GM12878 (cell line): ENCODE measurements at regions not wholly inside any gene's neighbourhood (a gene's known extent, or its start where the extent isn't known, plus 50 kb on each side); places are given as distances from the start of the nearest gene placed in this dataset.

Experiments
- ATAC-seq: fragments of 200-7000 bp; cut with Tn5 transposase; 3 replicates; pipeline ENCODE4 v1.9.1; 2020; ENCODE audit warnings: mild to moderate bottlenecking, moderate library complexity
- BruUV-seq: library from RNA; stranded (reverse); fragments of 400-500 nt; replicated peaks from 2 replicates; lab custom pipeline; 2021; lab: Mats Ljungman, UMichigan
- CTCF ChIA-PET: fragments of 300-600 bp; sonication (Branson Sonifier 250); formaldehyde crosslinking; extraction: SDS; loops from one replicate; lab custom pipeline; 2021; ENCODE audit warnings: inconsistent platforms; lab: Yijun Ruan, JAX
- POLR2A ChIA-PET: fragments of 350-600 bp; formaldehyde crosslinking; extraction: SDS; loops from one replicate; lab custom pipeline; 2021; ENCODE audit warnings: inconsistent platforms; lab: Charles Lee
- RAD21 ChIA-PET: fragments of 300-600 bp; sonication (Branson Sonifier 250); formaldehyde crosslinking; loops from one replicate; lab custom pipeline; 2023; ENCODE audit warnings: antibody characterized with exemption; ENCODE audit not compliant: unreplicated experiment; lab: Charles Lee
- SMC1A ChIA-PET: fragments of 300-600 bp; sonication (Branson Sonifier 250); formaldehyde crosslinking; loops from one replicate; lab custom pipeline; 2023; ENCODE audit not compliant: unreplicated experiment, uncharacterized antibody; lab: Charles Lee
- DNase-seq: peaks from one replicate; pipeline ENCODE4 v3.0.0-alpha.2; 2011; ENCODE audit warnings: low read depth, low spot score
- FAIRE-seq: peaks from 3 replicates; lab custom pipeline; 2011; peaks lifted over from hg19 to GRCh38; lab: Jason Lieb, UNC
- H2AFZ ChIP-seq: 2 replicates; pipeline ENCODE4 v1.6.0; 2011; ENCODE audit warnings: low read depth, low read length, control low read depth; ENCODE audit not compliant: control insufficient read depth
- H3K27ac ChIP-seq: 2 replicates; pipeline ENCODE4 v1.5.1; 2011; ENCODE audit warnings: control low read depth; ENCODE audit not compliant: control insufficient read depth, insufficient read depth
- H3K27me3 ChIP-seq, 2 experiments: replicated peaks in 1 of 2; 2 replicates each; pipeline versions ENCODE4 v1.6.0 to v1.6.1; 2011; ENCODE audit warnings: low read length in 1 of 2; ENCODE audit not compliant: control insufficient read depth in 2 of 2, insufficient read depth in 2 of 2
- H3K36me3 ChIP-seq, 2 experiments: 2 replicates each; pipeline ENCODE4 v1.5.1; 2011; ENCODE audit warnings: low read length in 1 of 2; ENCODE audit not compliant: control insufficient read depth in 2 of 2, insufficient read depth in 2 of 2
- H3K4me1 ChIP-seq: 2 replicates; pipeline ENCODE4 v1.6.1; 2011; ENCODE audit warnings: mild to moderate bottlenecking, low read length, moderate library complexity, mixed read lengths; ENCODE audit not compliant: control insufficient read depth, insufficient read depth
- H3K4me2 ChIP-seq: 2 replicates; pipeline ENCODE4 v1.6.0; 2011; ENCODE audit warnings: control low read depth; ENCODE audit not compliant: control insufficient read depth, insufficient read depth
- H3K4me3 ChIP-seq: fragments of 200-600 bp; sonication (generic); 2 replicates; pipeline ENCODE4 v1.5.1; 2016
- H3K79me2 ChIP-seq: 2 replicates; pipeline ENCODE4 v1.6.0; 2011; ENCODE audit warnings: low read length; ENCODE audit not compliant: control insufficient read depth, insufficient read depth
- H3K9ac ChIP-seq: 2 replicates; pipeline ENCODE4 v1.8.0; 2011; ENCODE audit warnings: low read length, control low read depth, mixed read lengths; ENCODE audit not compliant: control insufficient read depth, insufficient read depth
- H3K9me3 ChIP-seq: replicated peaks from 3 replicates; pipeline ENCODE4 v1.5.1; 2011; ENCODE audit warnings: mild to moderate bottlenecking, low read length; ENCODE audit not compliant: control insufficient read depth, insufficient read depth
- H4K20me1 ChIP-seq: 2 replicates; pipeline ENCODE4 v1.6.0; 2011; ENCODE audit not compliant: control insufficient read depth, insufficient read depth
- ATF2 ChIP-seq: IDR thresholded peaks from 2 replicates; pipeline ENCODE4 v1.6.1; 2012; ENCODE audit warnings: low read length, inconsistent platforms
- BCL3 ChIP-seq: IDR thresholded peaks from 2 replicates; pipeline ENCODE4 v1.6.1; 2011; ENCODE audit warnings: borderline replicate concordance, low read depth, mild to moderate bottlenecking, moderate library complexity, low read length; ENCODE audit not compliant: insufficient read depth, poor library complexity, severe bottlenecking
- E2F4 ChIP-seq: IDR thresholded peaks from 2 replicates; pipeline ENCODE4 v1.6.1; 2012; ENCODE audit warnings: low read depth, low read length, improper control_type of control experiment
- IKZF1 ChIP-seq: fragments of 450-650 bp; conservative IDR thresholded peaks from 2 replicates; pipeline ENCODE4 v1.6.1; 2017; ENCODE audit warnings: antibody characterized with exemption, mild to moderate bottlenecking
- IRF3 ChIP-seq: fragments of 450-650 bp; IDR thresholded peaks from 2 replicates; pipeline ENCODE4 v1.6.1; 2014; ENCODE audit warnings: mild to moderate bottlenecking
- NBN ChIP-seq: fragments of 450-650 bp; IDR thresholded peaks from 2 replicates; pipeline ENCODE4 v1.6.1; 2016
- POLR2AphosphoS5 ChIP-seq: IDR thresholded peaks from 2 replicates; pipeline ENCODE4 v1.6.1; 2011; ENCODE audit warnings: mild to moderate bottlenecking, low read length, inconsistent platforms
- RELA ChIP-seq: fragments of 450-650 bp; IDR thresholded peaks from 2 replicates; pipeline ENCODE4 v1.8.0; 2014; ENCODE audit warnings: borderline replicate concordance; ENCODE audit not compliant: partially characterized antibody
- RFX5 ChIP-seq: IDR thresholded peaks from 2 replicates; pipeline ENCODE4 v1.6.1; 2011; ENCODE audit warnings: low read depth, low read length, improper control_type of control experiment
- SKIL ChIP-seq: fragments of 450-650 bp; IDR thresholded peaks from 2 replicates; pipeline ENCODE4 v1.6.1; 2017; ENCODE audit warnings: mild to moderate bottlenecking, low read depth, inconsistent platforms; ENCODE audit not compliant: poor library complexity, severe bottlenecking
- ZBTB40 ChIP-seq: fragments of 450-650 bp; IDR thresholded peaks from 2 replicates; pipeline ENCODE4 v1.6.1; 2016; ENCODE audit warnings: mild to moderate bottlenecking, moderate library complexity, borderline replicate concordance
- WGBS: methylation state at CpG from one replicate; pipeline ENCODE4 v1.1.6; 2016; ENCODE audit warnings: low lambda C conversion rate; ENCODE audit not compliant: insufficient replicate concordance, insufficient coverage; ENCODE audit errors: missing lambda C conversion rate; 5-methylcytosine and 5-hydroxymethylcytosine counted together
- in situ Hi-C: fragments of 300-500 bp; cut with MboI; formaldehyde crosslinking; loops from 9 replicates; pipeline ENCODE4 v1.14.3; 2018; ENCODE audit warnings: mixed read lengths
- intact Hi-C: fragments of 100-400 bp; cut with micrococcal nuclease; formaldehyde crosslinking; loops from one replicate; pipeline ENCODE4 v1.14.2; 2022; ENCODE audit not compliant: unreplicated experiment

GRCh38 chr5:17359451-17360011, 138.5 kb upstream of the TAF11L2 start (continued):
- TF ChIP-seq IRF3 (no peak), E2F4 (no peak), ZBTB40 (no peak), IKZF1 (no peak), POLR2AphosphoS5 (no peak)

- H4K20me1 ChIP-seq: no peaks in the 10 kb centered on the region
- no peak overlapping the region for H3K4me3 ChIP-seq
- ChIA-PET POLR2A (no interaction called here), SMC1A (no interaction called here), RAD21 (no interaction called here), CTCF (no interaction called here)
- DNase-seq (no peak), ATAC-seq (no peak), FAIRE-seq (no peak)
- H3K27me3 ChIP-seq: no peaks in the 10 kb centered on the region
- no peaks in the 10 kb centered on the region for H3K4me1 ChIP-seq
- intact Hi-C loops (no loop called here), in situ Hi-C loops (no loop called here)
- H3K4me2 ChIP-seq: no peak overlapping the region
- H3K27ac ChIP-seq: no peak overlapping the region
- no peaks in the 10 kb centered on the region for H3K36me3 ChIP-seq
- BruUV-seq: no TSS peak
- no peak overlapping the region for H3K9ac ChIP-seq
- no peaks in the 10 kb centered on the region for H3K79me2 ChIP-seq
- H3K9me3 ChIP-seq: no peaks in the 10 kb centered on the region; the same call in 2 of the 3 replicates
- H2AFZ ChIP-seq: no peak overlapping the region
- 71% methylated on average over 6 of the region's 6 CpGs for WGBS
- no peak for TF ChIP-seq ATF2
- TF ChIP-seq BCL3: no peak
- TF ChIP-seq RELA: no peak
- no peak for TF ChIP-seq SKIL
- no peak for TF ChIP-seq RFX5
- TF ChIP-seq NBN: no peak
These were observed 137.2 kb upstream of the TAF11L2 start for GRCh38 chr5:17360879-17361278.
